ENCODE measurements at regions not wholly inside any gene's neighbourhood (a gene's known extent, or its start where the extent isn't known, plus 50 kb on each side); places are given as distances from the start of the nearest gene placed in this dataset.

GRCh38 chr14:98909251-98909944 lies 362.6 kb downstream of the BCL11B start:
- TF ChIP-seq, protein P1, sequence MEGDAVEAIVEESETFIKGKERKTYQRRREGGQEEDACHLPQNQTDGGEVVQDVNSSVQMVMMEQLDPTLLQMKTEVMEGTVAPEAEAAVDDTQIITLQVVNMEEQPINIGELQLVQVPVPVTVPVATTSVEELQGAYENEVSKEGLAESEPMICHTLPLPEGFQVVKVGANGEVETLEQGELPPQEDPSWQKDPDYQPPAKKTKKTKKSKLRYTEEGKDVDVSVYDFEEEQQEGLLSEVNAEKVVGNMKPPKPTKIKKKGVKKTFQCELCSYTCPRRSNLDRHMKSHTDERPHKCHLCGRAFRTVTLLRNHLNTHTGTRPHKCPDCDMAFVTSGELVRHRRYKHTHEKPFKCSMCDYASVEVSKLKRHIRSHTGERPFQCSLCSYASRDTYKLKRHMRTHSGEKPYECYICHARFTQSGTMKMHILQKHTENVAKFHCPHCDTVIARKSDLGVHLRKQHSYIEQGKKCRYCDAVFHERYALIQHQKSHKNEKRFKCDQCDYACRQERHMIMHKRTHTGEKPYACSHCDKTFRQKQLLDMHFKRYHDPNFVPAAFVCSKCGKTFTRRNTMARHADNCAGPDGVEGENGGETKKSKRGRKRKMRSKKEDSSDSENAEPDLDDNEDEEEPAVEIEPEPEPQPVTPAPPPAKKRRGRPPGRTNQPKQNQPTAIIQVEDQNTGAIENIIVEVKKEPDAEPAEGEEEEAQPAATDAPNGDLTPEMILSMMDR (conservative IDR thresholded peaks at IDR 0.05 in 1 of 2, IDR thresholded peaks at IDR 0.05 in 1 of 2; ENCODE audit: extremely low read depth in 1 of 2, insufficient read depth in 1 of 2, low read depth in 1 of 2, low read length in 2 of 2), result no peak
- no peak for TF ChIP-seq EZH2 (IDR thresholded peaks at IDR 0.05; ENCODE audit: borderline replicate concordance, low read length)

Data from mammary epithelial cell (primary cell).